ENCODE measurements at regions not wholly inside any gene's neighbourhood (a gene's known extent, or its start where the extent isn't known, plus 50 kb on each side); places are given as distances from the start of the nearest gene placed in this dataset.
A peak's percentile ranks its signal among the peaks of the same experiment; 100 is the strongest.

- H3K27ac ChIP-seq (ENCODE audit: low read depth, low read length), result no peak overlapping the region
- H3K36me3 ChIP-seq (ENCODE audit: control insufficient read depth, insufficient read depth, low read length), result no peaks in the 10 kb centered on the region
- H3K9me3 ChIP-seq (ENCODE audit: control insufficient read depth, insufficient read depth, low read length), result no peaks in the 10 kb centered on the region
- no peaks in the 10 kb centered on the region for H3K27me3 ChIP-seq (ENCODE audit: control insufficient read depth, insufficient read depth, low read length)
- DNase-seq (ENCODE audit: low read depth in 4 of 6, low spot score in 6 of 6), result no peak
- H3K4me3 ChIP-seq (ENCODE audit: low read depth, low read length), result no peak overlapping the region
- no peaks in the 10 kb centered on the region for H3K4me1 ChIP-seq (ENCODE audit: control insufficient read depth, insufficient read depth, low read length)
- no CpG with 5 or more reads among the region's 4 CpGs for WGBS (ENCODE audit: insufficient coverage)
These were observed 275.2 kb upstream of the CDH9 start for GRCh38 chr5:27313549-27313948.

- Histone ChIP-seq H3K9me3 (ENCODE audit: control insufficient read depth, insufficient read depth, low read length) (no peaks in the 10 kb centered on the region), H3K4me3 (ENCODE audit: low read depth, low read length) (no peak overlapping the region), H3K27ac (ENCODE audit: low read depth, low read length) (no peak overlapping the region), H3K27me3 (ENCODE audit: control insufficient read depth, insufficient read depth, low read length) (no peaks in the 10 kb centered on the region), H3K4me1 (ENCODE audit: control insufficient read depth, insufficient read depth, low read length) (no peaks in the 10 kb centered on the region), H3K36me3 (ENCODE audit: control insufficient read depth, insufficient read depth, low read length) (no peaks in the 10 kb centered on the region)
- DNase-seq (ENCODE audit: low read depth in 4 of 6, low spot score in 6 of 6), result no peak
- WGBS (ENCODE audit: insufficient coverage), result 76% methylated on average over 3 of the region's 5 CpGs
These were observed 274.0 kb upstream of the CDH9 start for GRCh38 chr5:27312291-27312893.

DNA sequence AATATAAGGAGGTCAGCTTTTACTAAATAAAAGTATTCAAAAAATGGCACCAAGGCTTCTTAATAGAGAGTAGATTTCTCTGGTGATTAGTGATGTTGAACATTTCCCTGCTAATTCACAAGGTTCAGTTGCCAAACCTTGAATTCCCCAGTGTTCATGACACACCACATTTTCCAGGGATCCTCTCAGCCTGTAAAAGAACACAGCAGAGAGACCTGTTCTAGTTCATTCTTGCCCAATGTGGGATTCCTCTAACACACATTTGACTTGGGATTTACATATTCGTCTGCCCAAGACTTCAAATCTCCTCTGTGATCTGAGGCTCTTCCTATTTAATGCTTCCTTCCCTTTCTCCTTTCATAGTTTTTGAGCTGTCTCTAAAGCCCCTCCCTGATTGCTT lies 273.2 kb upstream of the CDH9 start:
- no peaks in the 10 kb centered on the region for H3K4me1 ChIP-seq (ENCODE audit: control insufficient read depth, insufficient read depth, low read length)
- no peak overlapping the region for H3K4me3 ChIP-seq (ENCODE audit: low read depth, low read length)
- no peaks in the 10 kb centered on the region for H3K27me3 ChIP-seq (ENCODE audit: control insufficient read depth, insufficient read depth, low read length)
- H3K9me3 ChIP-seq (ENCODE audit: control insufficient read depth, insufficient read depth, low read length), result no peaks in the 10 kb centered on the region
- WGBS (ENCODE audit: insufficient coverage), result 33% methylated on average over 1 of the region's 1 CpG
- no peaks in the 10 kb centered on the region for H3K36me3 ChIP-seq (ENCODE audit: control insufficient read depth, insufficient read depth, low read length)
- H3K27ac ChIP-seq (ENCODE audit: low read depth, low read length), result no peak overlapping the region
- DNase-seq (ENCODE audit: low read depth in 4 of 6, low spot score in 6 of 6), result no peak

GRCh38 chr5:27308153-27308552 lies 269.8 kb upstream of the CDH9 start:
- 100% methylated on average over 2 of the region's 4 CpGs for WGBS (ENCODE audit: insufficient coverage)
- no peak for DNase-seq (ENCODE audit: low read depth in 4 of 6, low spot score in 6 of 6)
- H3K27me3 ChIP-seq (ENCODE audit: control insufficient read depth, insufficient read depth, low read length), result no peaks in the 10 kb centered on the region

DNA sequence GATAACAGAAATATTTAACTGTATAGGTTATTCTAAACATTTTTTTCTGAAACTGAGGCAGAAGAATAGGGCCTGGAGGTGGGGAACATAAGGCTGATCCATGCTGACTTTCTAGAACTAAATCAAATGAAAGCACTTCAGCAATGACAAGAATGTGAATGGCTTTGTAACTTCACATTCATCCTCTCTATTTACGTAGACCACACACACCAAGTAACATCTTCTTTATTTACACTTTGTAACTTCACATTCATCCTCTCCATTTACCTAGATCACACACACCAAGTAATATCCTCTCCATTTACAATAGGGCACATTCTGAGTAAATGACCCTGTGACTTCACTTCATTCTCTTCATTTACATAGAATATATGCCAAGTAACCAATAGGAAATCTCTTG lies 251.8 kb upstream of the CDH9 start:
- Histone ChIP-seq H3K4me1 (ENCODE audit: control insufficient read depth, insufficient read depth, low read length) (no peaks in the 10 kb centered on the region), H3K36me3 (ENCODE audit: control insufficient read depth, insufficient read depth, low read length) (no peaks in the 10 kb centered on the region), H3K27me3 (ENCODE audit: control insufficient read depth, insufficient read depth, low read length) (no peaks in the 10 kb centered on the region), H3K4me3 (ENCODE audit: low read depth, low read length) (no peak overlapping the region), H3K9me3 (ENCODE audit: control insufficient read depth, insufficient read depth, low read length) (no peaks in the 10 kb centered on the region), H3K27ac (ENCODE audit: low read depth, low read length) (no peak overlapping the region)
- DNase-seq (ENCODE audit: low read depth in 4 of 6, low spot score in 6 of 6), result no peak
- 67% methylated on average over 1 of the region's 1 CpG for WGBS (ENCODE audit: insufficient coverage)

More at GRCh38 chr5:27308153-27308552, 269.8 kb upstream of the CDH9 start:
- Histone ChIP-seq H3K36me3 (ENCODE audit: control insufficient read depth, insufficient read depth, low read length) (no peaks in the 10 kb centered on the region), H3K9me3 (ENCODE audit: control insufficient read depth, insufficient read depth, low read length) (no peaks in the 10 kb centered on the region), H3K4me3 (ENCODE audit: low read depth, low read length) (no peak overlapping the region), H3K27ac (ENCODE audit: low read depth, low read length) (no peak overlapping the region), H3K4me1 (ENCODE audit: control insufficient read depth, insufficient read depth, low read length) (no peaks in the 10 kb centered on the region)

DNA sequence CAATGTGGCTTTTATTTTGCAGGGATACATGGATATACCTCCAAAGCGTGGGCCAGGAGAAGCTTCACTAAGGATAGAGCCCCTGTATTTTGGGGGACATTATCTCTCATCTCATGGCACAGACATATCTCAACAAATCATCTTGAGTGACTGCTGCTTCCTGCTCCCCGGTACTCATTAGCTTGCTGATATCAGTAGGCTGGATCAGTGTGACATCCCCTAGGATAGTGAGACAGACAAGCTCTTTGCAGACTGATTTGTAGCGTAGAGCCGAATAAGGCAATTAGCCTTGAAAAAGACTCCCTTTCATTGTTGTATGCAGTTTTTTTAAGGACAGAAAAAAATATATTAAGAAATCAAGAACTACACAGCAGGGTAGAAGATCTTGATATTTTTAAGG lies 237.7 kb upstream of the CDH9 start:
- H3K36me3 ChIP-seq (ENCODE audit: control insufficient read depth, insufficient read depth, low read length), result no peaks in the 10 kb centered on the region
- no peaks in the 10 kb centered on the region for H3K4me1 ChIP-seq (ENCODE audit: control insufficient read depth, insufficient read depth, low read length)
- no peak overlapping the region for H3K4me3 ChIP-seq (ENCODE audit: low read depth, low read length)
- WGBS (ENCODE audit: insufficient coverage), result no CpG with 5 or more reads among the region's 4 CpGs
- no peak overlapping the region for H3K27ac ChIP-seq (ENCODE audit: low read depth, low read length)
- no peaks in the 10 kb centered on the region for H3K9me3 ChIP-seq (ENCODE audit: control insufficient read depth, insufficient read depth, low read length)
- no peak for DNase-seq (ENCODE audit: low read depth in 4 of 6, low spot score in 6 of 6)
- H3K27me3 ChIP-seq (ENCODE audit: control insufficient read depth, insufficient read depth, low read length), result no peaks in the 10 kb centered on the region

- WGBS (ENCODE audit: insufficient coverage), result no CpG with 5 or more reads among the region's 3 CpGs
- Histone ChIP-seq H3K36me3 (ENCODE audit: control insufficient read depth, insufficient read depth, low read length) (no peaks in the 10 kb centered on the region), H3K27me3 (ENCODE audit: control insufficient read depth, insufficient read depth, low read length) (no peaks in the 10 kb centered on the region), H3K27ac (ENCODE audit: low read depth, low read length) (no peak overlapping the region), H3K4me3 (ENCODE audit: low read depth, low read length) (no peak overlapping the region), H3K4me1 (ENCODE audit: control insufficient read depth, insufficient read depth, low read length) (no peaks in the 10 kb centered on the region), H3K9me3 (ENCODE audit: control insufficient read depth, insufficient read depth, low read length) (no peaks in the 10 kb centered on the region)
- no peak for DNase-seq (ENCODE audit: low read depth in 4 of 6, low spot score in 6 of 6)
These were observed 237.0 kb upstream of the CDH9 start for GRCh38 chr5:27275345-27275744.

- no CpG with 5 or more reads among the region's 4 CpGs for WGBS (ENCODE audit: insufficient coverage)
- Histone ChIP-seq H3K4me1 (ENCODE audit: control insufficient read depth, insufficient read depth, low read length) (no peaks in the 10 kb centered on the region), H3K4me3 (ENCODE audit: low read depth, low read length) (no peak overlapping the region), H3K27me3 (ENCODE audit: control insufficient read depth, insufficient read depth, low read length) (no peaks in the 10 kb centered on the region), H3K9me3 (ENCODE audit: control insufficient read depth, insufficient read depth, low read length) (no peaks in the 10 kb centered on the region), H3K36me3 (ENCODE audit: control insufficient read depth, insufficient read depth, low read length) (no peaks in the 10 kb centered on the region), H3K27ac (ENCODE audit: low read depth, low read length) (no peak overlapping the region)
- peak in 1 of 6 donors; percentile 31 for DNase-seq (ENCODE audit: low read depth in 4 of 6, low spot score in 6 of 6)
These were observed 231.4 kb upstream of the CDH9 start for GRCh38 chr5:27269766-27270165.

DNA sequence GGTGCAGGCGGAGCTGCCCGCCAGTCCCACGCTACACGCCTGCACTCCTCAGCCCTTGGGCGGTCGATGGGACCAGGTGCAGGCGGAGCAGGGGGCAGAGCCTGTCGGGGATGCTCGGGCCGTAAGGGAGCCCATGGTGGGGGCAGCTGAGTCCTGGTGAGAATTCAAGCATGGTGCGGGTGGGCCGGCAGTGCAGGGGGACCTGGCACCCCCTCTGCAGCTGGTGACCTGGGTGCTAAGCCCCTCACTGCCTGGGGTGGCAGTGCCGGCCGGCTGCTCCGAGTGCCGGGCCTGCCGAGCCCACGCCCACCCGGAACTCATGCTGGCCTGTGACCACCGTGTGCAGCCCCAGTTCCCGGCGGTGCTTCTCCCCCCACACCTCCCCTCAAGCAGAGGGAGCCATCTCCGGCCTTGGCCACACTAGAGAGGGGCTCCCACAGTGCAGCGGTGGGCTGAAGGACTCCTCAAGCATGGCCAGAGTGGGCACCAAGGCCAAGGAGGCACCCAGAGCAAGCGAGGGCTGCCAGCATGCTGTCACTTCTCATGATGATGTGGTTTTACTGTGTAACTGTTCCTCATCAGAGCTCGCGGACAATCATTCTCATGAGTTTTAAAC lies 228.9 kb upstream of the CDH9 start:
- H3K36me3 ChIP-seq (ENCODE audit: control insufficient read depth, insufficient read depth, low read length), result no peaks in the 10 kb centered on the region
- no peak overlapping the region for H3K4me3 ChIP-seq (ENCODE audit: low read depth, low read length)
- peaks cover 2% of the 10 kb centered on the region for H3K9me3 ChIP-seq (ENCODE audit: control insufficient read depth, insufficient read depth, low read length)
- no peaks in the 10 kb centered on the region for H3K4me1 ChIP-seq (ENCODE audit: control insufficient read depth, insufficient read depth, low read length)
- no peak for DNase-seq (ENCODE audit: low read depth in 4 of 6, low spot score in 6 of 6)
- WGBS (ENCODE audit: insufficient coverage), result 97% methylated on average over 17 of the region's 27 CpGs
- no peak overlapping the region for H3K27ac ChIP-seq (ENCODE audit: low read depth, low read length)
- no peaks in the 10 kb centered on the region for H3K27me3 ChIP-seq (ENCODE audit: control insufficient read depth, insufficient read depth, low read length)

GRCh38 chr5:27266184-27266583 lies 227.8 kb upstream of the CDH9 start:
- no peaks in the 10 kb centered on the region for H3K27me3 ChIP-seq (ENCODE audit: control insufficient read depth, insufficient read depth, low read length)
- 90% methylated on average over 2 of the region's 2 CpGs for WGBS (ENCODE audit: insufficient coverage)
- H3K36me3 ChIP-seq (ENCODE audit: control insufficient read depth, insufficient read depth, low read length), result no peaks in the 10 kb centered on the region
- H3K9me3 ChIP-seq (ENCODE audit: control insufficient read depth, insufficient read depth, low read length), result peaks cover 2% of the 10 kb centered on the region
- no peak overlapping the region for H3K4me3 ChIP-seq (ENCODE audit: low read depth, low read length)
- H3K27ac ChIP-seq (ENCODE audit: low read depth, low read length), result no peak overlapping the region
- H3K4me1 ChIP-seq (ENCODE audit: control insufficient read depth, insufficient read depth, low read length), result no peaks in the 10 kb centered on the region
- peak in 1 of 6 donors; percentile 9 for DNase-seq (ENCODE audit: low read depth in 4 of 6, low spot score in 6 of 6)

Measured in spinal cord (tissue), 9 donors.